GM10266 (cell line): ENCODE measurements at regions not wholly inside any gene's neighbourhood (a gene's known extent, or its start where the extent isn't known, plus 50 kb on each side); places are given as distances from the start of the nearest gene placed in this dataset.

ENCODE experiments used
- DNase-seq: peaks from one replicate; pipeline ENCODE4 v3.0.0; 2012; ENCODE audit errors: extremely low spot score
- CTCF ChIP-seq: IDR thresholded peaks from 2 replicates; pipeline ENCODE4 v1.5.1; 2012; ENCODE audit warnings: mild to moderate bottlenecking, low read depth; ENCODE audit not compliant: control insufficient read depth, insufficient read depth; ENCODE audit errors: missing control alignments

DNA sequence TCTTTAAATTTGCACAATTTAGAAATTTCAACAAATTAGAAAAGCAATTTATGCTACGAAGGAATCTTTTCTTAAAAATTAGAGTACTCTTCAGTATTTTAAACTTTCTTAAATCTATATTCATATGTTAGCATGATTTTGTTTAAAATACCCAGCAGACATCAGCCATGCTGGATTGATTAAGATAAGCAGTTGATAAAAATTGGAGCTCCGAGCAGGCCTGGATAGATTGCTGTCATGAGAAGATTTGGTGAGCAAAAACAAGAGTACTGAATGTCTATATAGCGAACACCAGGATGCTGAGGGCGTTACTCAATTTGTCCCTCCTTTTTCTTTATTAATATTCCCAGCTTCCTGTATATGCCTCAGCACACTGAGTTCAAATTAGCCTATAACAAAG lies 108.4 kb upstream of the SLC35B3 start:
- no peak for DNase-seq
- no peak for TF ChIP-seq CTCF

GRCh38 chr6:8539453-8539852 lies 104.1 kb upstream of the SLC35B3 start:
- peak; percentile 4 for DNase-seq
- TF ChIP-seq CTCF: peak; percentile 21

GRCh38 chr6:8536122-8536521 lies 100.8 kb upstream of the SLC35B3 start:
- no peak for DNase-seq
- TF ChIP-seq CTCF: no peak

GRCh38 chr6:8535519-8535918 lies 100.2 kb upstream of the SLC35B3 start:
- TF ChIP-seq CTCF: no peak
- DNase-seq: no peak

DNA sequence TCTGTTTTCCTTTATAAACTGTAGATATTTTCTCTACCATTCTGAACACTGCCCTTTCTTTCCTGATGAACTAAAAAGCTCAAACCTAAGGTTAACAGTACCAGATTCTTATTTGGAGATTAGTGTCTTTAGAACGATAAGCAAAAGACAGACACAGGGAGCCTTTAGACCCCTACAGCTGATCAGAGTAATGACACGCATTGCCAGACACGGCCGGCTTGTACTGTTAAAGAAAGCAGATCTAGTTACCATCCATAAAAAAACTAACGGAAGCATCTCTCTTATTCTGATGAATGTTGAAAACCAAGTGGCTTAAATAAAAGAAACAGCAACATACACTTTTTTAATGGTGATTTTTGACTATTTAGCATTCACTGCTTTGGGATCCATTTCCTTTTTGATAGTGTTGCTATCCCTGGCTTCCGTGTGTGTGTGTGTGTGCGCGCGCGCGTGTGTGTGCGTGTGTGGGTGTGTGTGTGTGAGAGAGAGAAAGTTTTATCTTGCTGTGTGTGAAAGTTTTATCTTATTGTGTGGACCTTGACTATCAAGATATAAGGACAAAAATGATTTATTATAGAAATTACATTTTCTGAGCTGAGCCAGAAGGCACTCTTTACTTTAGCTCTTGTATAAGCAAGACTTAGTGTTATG lies 95.6 kb upstream of the SLC35B3 start:
- no peak for TF ChIP-seq CTCF
- no peak for DNase-seq

DNA sequence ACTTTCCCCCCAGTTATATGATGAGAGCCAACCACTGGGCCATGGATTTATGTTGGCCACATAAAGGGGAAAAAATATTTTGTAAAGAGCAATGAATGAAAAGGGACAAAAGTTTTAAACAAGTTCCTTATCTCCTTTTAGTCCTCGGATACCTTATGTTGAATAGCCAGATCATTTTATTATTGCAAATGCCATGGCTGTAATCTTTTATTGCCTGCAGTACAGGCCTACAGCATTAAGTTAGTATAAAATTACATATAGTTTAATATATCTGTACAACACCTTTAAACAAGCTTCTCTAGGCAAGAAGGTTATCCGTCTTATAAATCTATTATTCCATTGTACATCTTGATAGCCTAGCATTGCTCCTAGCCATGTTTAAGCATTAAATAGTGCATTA lies 93.9 kb upstream of the SLC35B3 start:
- DNase-seq: no peak
- TF ChIP-seq CTCF: no peak

DNA sequence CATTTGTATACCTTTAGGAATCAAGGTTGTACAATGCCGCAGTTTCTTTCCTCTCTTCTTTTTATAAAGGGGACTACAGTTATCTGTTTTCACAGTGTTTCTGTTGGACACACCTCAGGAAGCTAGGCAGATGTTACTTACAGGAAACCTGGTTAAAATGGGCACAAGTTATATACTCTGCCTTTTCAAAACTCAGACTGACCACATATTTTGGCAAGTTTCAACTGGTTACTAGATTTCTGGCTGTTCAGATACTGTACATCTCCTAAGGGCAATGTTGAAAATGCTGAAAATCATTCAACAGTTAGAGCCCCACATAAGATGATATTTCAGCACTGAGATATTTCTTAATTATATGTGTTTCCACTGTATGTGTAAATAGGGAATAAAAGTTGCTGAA lies 92.5 kb upstream of the SLC35B3 start:
- DNase-seq: no peak
- no peak for TF ChIP-seq CTCF
